Peyer's patch (tissue), 4 donors: ENCODE measurements at regions not wholly inside any gene's neighbourhood (a gene's known extent, or its start where the extent isn't known, plus 50 kb on each side); places are given as distances from the start of the nearest gene placed in this dataset.

ENCODE experiments used
- POLR2A ChIP-seq, 2 donors: fragments of 450-650 bp; IDR thresholded peaks; one replicate each; pipeline ENCODE4 v1.5.1; 2017; ENCODE audit warnings: antibody characterized with exemption in 2 of 2, mild to moderate bottlenecking in 2 of 2, moderate library complexity in 2 of 2
- TF ChIP-seq, protein P1 (sequence below), 6 experiments: fragments of 450-650 bp in 4 of 6; fragments of 200-600 bp in 2 of 6; sonication (generic) in 1 of 6; IDR thresholded peaks; one replicate each; pipeline ENCODE4 v1.5.1; 2017 to 2019; ENCODE audit warnings: antibody characterized with exemption in 6 of 6, mild to moderate bottlenecking in 3 of 6, moderate library complexity in 1 of 6

DNA sequence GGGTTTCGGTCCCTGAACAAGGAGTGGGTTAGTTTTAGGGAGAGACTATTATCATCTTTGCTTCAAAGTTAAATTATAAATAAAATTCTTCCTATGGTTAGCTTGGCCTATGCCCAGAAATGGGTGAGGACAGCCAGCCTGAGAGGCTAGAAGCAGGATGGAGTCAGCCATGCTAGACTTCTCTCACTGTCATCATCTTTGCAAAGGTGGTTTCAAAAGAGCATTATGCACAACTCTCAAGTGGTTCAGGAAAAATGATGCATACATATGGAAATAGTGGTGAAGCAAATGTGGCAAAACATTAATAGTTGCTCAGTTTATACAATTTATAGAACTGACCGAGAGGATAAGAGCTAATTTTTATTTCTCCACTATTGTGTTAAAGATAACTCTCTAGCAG lies 124.3 kb upstream of the FOXN2 start:
- TF ChIP-seq POLR2A (IDR thresholded peaks at IDR 0.05), result no peak
- TF ChIP-seq, protein P1, sequence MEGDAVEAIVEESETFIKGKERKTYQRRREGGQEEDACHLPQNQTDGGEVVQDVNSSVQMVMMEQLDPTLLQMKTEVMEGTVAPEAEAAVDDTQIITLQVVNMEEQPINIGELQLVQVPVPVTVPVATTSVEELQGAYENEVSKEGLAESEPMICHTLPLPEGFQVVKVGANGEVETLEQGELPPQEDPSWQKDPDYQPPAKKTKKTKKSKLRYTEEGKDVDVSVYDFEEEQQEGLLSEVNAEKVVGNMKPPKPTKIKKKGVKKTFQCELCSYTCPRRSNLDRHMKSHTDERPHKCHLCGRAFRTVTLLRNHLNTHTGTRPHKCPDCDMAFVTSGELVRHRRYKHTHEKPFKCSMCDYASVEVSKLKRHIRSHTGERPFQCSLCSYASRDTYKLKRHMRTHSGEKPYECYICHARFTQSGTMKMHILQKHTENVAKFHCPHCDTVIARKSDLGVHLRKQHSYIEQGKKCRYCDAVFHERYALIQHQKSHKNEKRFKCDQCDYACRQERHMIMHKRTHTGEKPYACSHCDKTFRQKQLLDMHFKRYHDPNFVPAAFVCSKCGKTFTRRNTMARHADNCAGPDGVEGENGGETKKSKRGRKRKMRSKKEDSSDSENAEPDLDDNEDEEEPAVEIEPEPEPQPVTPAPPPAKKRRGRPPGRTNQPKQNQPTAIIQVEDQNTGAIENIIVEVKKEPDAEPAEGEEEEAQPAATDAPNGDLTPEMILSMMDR (IDR thresholded peaks at IDR 0.05), result no peak
